IPS-11a (cell line): ENCODE measurements at regions not wholly inside any gene's neighbourhood (a gene's known extent, or its start where the extent isn't known, plus 50 kb on each side); places are given as distances from the start of the nearest gene placed in this dataset.

Experiments
- H3K4me3 ChIP-seq: one replicate; pipeline ENCODE4 v1.5.1; 2013; ENCODE audit warnings: low read depth, low read length, control low read depth

DNA sequence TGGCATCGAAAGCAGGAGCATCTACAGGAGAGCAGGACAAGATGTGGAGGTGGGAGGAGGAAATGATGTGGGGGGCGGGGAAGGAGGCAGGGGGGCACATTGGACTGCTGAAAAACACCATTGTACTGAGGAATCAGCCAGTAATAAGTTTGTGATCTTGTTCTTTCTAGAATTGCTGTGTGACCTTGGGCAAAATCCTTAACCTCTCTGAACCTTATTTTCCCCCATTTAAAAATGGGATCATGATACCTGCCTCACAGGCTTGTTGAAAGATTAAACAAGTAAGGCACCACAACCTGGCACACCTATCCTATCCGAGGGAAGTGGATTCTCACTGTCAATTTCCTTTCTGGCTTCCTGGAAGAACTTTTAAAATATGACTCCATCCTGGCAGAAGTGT, 56.9 kb upstream of the ARRDC4 start:
- H3K4me3 ChIP-seq: no peak overlapping the region

DNA sequence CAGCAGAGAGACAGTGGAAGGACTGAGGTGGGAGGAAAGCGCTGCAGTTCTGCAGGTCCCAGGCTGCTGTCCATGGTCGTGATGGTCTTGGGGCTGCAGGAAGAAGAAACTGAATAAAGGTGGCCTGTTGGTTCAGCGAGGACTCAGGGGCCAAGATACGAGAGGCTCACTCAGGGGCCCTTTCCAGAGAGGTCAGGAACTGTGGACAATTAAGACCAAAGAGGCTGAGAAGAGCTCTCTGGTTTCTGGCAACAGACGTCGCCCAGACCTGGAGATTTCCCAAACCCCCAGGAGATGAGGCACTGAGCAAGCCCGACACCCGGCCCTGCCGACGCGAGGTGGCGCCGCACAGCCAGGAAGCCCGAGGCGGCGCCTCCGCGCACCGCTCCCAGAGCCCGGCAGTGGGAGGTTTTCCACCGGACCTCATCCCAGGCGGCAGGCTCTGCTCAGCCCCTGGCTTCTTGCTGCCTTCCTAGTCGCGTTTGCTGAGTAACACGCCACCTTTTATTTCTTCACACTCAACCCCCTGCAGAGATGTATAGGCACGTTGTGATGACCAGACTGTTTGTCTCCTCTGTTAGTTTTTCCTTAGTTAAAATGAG, 56.4 kb upstream of the ARRDC4 start:
- no peak overlapping the region for H3K4me3 ChIP-seq

DNA sequence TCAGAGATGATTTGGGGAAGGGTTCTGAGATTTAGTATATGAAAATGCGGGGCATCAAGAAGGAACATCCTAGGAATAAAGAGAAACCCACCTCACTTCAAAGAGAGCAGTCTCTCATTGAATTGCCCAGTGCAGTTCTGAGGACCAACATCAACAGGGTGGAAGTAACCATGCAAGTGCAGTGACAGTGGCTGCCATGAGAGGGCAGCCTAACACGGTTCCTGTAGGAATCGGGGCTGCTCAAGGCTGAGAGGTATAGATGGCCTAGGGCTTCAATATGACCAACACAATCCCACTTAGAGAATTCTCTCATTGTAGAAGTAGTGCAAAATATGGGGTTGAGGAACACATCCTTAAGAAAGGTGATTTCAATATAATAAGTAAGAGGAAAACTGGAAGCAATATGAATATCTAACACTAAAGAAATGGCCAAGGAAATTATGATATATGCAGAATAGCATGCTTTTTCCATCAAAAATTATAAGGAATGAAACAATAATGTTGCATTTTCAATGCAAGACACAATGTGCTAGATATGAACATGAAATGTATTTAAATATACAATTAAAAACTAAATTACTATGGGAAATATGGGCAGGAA, 51.1 kb upstream of the ARRDC4 start:
- H3K4me3 ChIP-seq: no peak overlapping the region
